Hepatocyte (in vitro differentiated cells): ENCODE measurements at regions not wholly inside any gene's neighbourhood (a gene's known extent, or its start where the extent isn't known, plus 50 kb on each side); places are given as distances from the start of the nearest gene placed in this dataset.

Experiments
- DNase-seq: peaks from one replicate; pipeline ENCODE4 v3.0.0-alpha.2; 2016; ENCODE audit warnings: low spot score
- H2AFZ ChIP-seq: fragments of 200-600 bp; sonication (generic); 2 replicates; pipeline ENCODE4 v1.6.0; 2016; ENCODE audit warnings: antibody characterized with exemption, mild to moderate bottlenecking
- H3K27ac ChIP-seq: fragments of 200-600 bp; sonication (generic); 2 replicates; pipeline ENCODE4 v1.5.1; 2016; ENCODE audit warnings: mild to moderate bottlenecking
- H3K27me3 ChIP-seq: fragments of 200-600 bp; sonication (generic); 2 replicates; pipeline ENCODE4 v1.6.1; 2016
- H3K36me3 ChIP-seq: fragments of 200-600 bp; sonication (generic); replicated peaks from 2 replicates; pipeline ENCODE4 v1.5.1; 2016; ENCODE audit warnings: low read depth; ENCODE audit not compliant: insufficient read depth
- H3K4me1 ChIP-seq: fragments of 200-600 bp; sonication (generic); 2 replicates; pipeline ENCODE4 v1.5.1; 2016; ENCODE audit warnings: mild to moderate bottlenecking, moderate library complexity; ENCODE audit not compliant: insufficient read depth
- H3K4me2 ChIP-seq: fragments of 200-600 bp; sonication (generic); 2 replicates; pipeline ENCODE4 v1.6.0; 2016
- H3K4me3 ChIP-seq: fragments of 200-600 bp; sonication (generic); 2 replicates; pipeline ENCODE4 v1.5.1; 2016; ENCODE audit warnings: mild to moderate bottlenecking
- H3K79me2 ChIP-seq: fragments of 200-600 bp; sonication (generic); 2 replicates; pipeline ENCODE4 v1.6.0; 2017; ENCODE audit warnings: mild to moderate bottlenecking
- H3K9me2 ChIP-seq: fragments of 200-600 bp; sonication (generic); replicated peaks from 2 replicates; pipeline ENCODE4 v1.6.0; 2017; ENCODE audit warnings: mild to moderate bottlenecking; ENCODE audit not compliant: insufficient read depth
- H3K9me3 ChIP-seq: fragments of 200-600 bp; sonication (generic); 2 replicates; pipeline ENCODE4 v1.5.1; 2016; ENCODE audit warnings: low read depth, mild to moderate bottlenecking
- H4K20me1 ChIP-seq: fragments of 200-600 bp; sonication (generic); 2 replicates; pipeline ENCODE4 v1.6.0; 2016; ENCODE audit warnings: mild to moderate bottlenecking; ENCODE audit not compliant: insufficient read depth, poor library complexity, severe bottlenecking
- CTCF ChIP-seq: fragments of 200-600 bp; sonication (generic); IDR thresholded peaks from 2 replicates; pipeline ENCODE4 v1.5.1; 2016; ENCODE audit warnings: antibody characterized with exemption, mild to moderate bottlenecking; ENCODE audit not compliant: poor library complexity
- EZH2 ChIP-seq: fragments of 200-600 bp; sonication (generic); IDR thresholded peaks from 2 replicates; pipeline ENCODE4 v1.6.1; 2016; ENCODE audit warnings: antibody characterized with exemption, mild to moderate bottlenecking, borderline replicate concordance
- EZH2phosphoT487 ChIP-seq: fragments of 200-600 bp; sonication (generic); IDR thresholded peaks from one replicate; pipeline ENCODE4 v1.6.1; 2018; ENCODE audit warnings: antibody characterized with exemption, mild to moderate bottlenecking, low read depth, moderate library complexity; ENCODE audit not compliant: unreplicated experiment, severe bottlenecking
- WGBS: methylation state at CpG from one replicate; pipeline ENCODE4 v1.1.6; 2016; ENCODE audit warnings: low lambda C conversion rate; ENCODE audit errors: missing lambda C conversion rate; 5-methylcytosine and 5-hydroxymethylcytosine counted together

- 89% methylated on average over 7 of the region's 7 CpGs for WGBS
- Histone ChIP-seq H3K27me3 (no peaks in the 10 kb centered on the region), H3K36me3 (no peaks in the 10 kb centered on the region), H3K4me3 (no peak overlapping the region), H4K20me1 (no peaks in the 10 kb centered on the region), H3K9me2 (no peaks in the 10 kb centered on the region), H3K79me2 (no peaks in the 10 kb centered on the region), H3K9me3 (no peaks in the 10 kb centered on the region), H2AFZ (no peak overlapping the region), H3K27ac (peak overlapping the region; percentile 35), H3K4me2 (no peak overlapping the region), H3K4me1 (no peaks in the 10 kb centered on the region)
- DNase-seq: no peak
- no peak for TF ChIP-seq EZH2phosphoT487
- TF ChIP-seq EZH2: no peak
- TF ChIP-seq CTCF: no peak
These were observed 147.5 kb downstream of the ZC3H11B start for GRCh38 chr1:219465212-219466093.

- 88% methylated on average over 4 of the region's 4 CpGs for WGBS
- H3K27ac ChIP-seq: no peak overlapping the region
- no peak overlapping the region for H3K4me2 ChIP-seq
- no peaks in the 10 kb centered on the region for H3K9me2 ChIP-seq
- no peaks in the 10 kb centered on the region for H3K9me3 ChIP-seq
- TF ChIP-seq EZH2 (no peak), CTCF (no peak), EZH2phosphoT487 (no peak)
- H3K79me2 ChIP-seq: no peaks in the 10 kb centered on the region
- H3K4me3 ChIP-seq: no peak overlapping the region
- no peaks in the 10 kb centered on the region for H3K27me3 ChIP-seq
- no peak for DNase-seq
- H3K4me1 ChIP-seq: no peaks in the 10 kb centered on the region
- no peaks in the 10 kb centered on the region for H3K36me3 ChIP-seq
- H4K20me1 ChIP-seq: no peaks in the 10 kb centered on the region
- no peak overlapping the region for H2AFZ ChIP-seq
These were observed 149.3 kb downstream of the ZC3H11B start for GRCh38 chr1:219463636-219464035.

GRCh38 chr1:219461981-219462400, 150.9 kb downstream of the ZC3H11B start:
- 95% methylated on average over 1 of the region's 1 CpG for WGBS
- Histone ChIP-seq H3K36me3 (no peaks in the 10 kb centered on the region), H3K27ac (peak overlapping the region; percentile 44), H2AFZ (no peak overlapping the region), H3K4me3 (no peak overlapping the region), H3K27me3 (no peaks in the 10 kb centered on the region), H4K20me1 (no peaks in the 10 kb centered on the region), H3K79me2 (no peaks in the 10 kb centered on the region), H3K4me1 (no peaks in the 10 kb centered on the region), H3K9me2 (no peaks in the 10 kb centered on the region), H3K9me3 (no peaks in the 10 kb centered on the region), H3K4me2 (no peak overlapping the region)
- DNase-seq: no peak
- TF ChIP-seq EZH2phosphoT487 (no peak), CTCF (no peak), EZH2 (no peak)
